ENCODE measurements at regions not wholly inside any gene's neighbourhood (a gene's known extent, or its start where the extent isn't known, plus 50 kb on each side); places are given as distances from the start of the nearest gene placed in this dataset.
"Not testable (repeated sequence)": the region's sequence is repeated elsewhere in the genome, so short reads cannot be mapped to it uniquely, and the experiment has no call there.

DNA sequence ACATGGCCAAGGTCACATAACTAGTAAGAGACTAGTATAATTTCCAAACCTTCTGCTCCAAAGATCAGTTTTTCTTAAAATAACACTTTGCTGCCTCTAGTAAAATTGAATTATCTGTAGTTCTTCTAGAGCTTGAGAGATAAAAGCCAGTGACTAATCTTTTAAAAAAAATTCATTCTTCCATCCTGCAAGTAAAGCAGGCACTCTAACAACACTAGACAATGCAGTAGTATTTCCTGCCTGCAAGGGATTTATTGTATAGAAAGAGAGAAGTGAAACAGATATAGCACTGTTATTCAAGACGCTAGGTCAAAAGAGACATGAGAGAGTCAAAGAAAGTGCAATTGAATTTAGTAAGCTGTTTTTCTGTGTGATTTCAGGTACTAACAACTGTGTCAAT lies 159.5 kb upstream of the TBC1D5 start:
- no peak for DNase-seq (ENCODE audit: low spot score)

DNA sequence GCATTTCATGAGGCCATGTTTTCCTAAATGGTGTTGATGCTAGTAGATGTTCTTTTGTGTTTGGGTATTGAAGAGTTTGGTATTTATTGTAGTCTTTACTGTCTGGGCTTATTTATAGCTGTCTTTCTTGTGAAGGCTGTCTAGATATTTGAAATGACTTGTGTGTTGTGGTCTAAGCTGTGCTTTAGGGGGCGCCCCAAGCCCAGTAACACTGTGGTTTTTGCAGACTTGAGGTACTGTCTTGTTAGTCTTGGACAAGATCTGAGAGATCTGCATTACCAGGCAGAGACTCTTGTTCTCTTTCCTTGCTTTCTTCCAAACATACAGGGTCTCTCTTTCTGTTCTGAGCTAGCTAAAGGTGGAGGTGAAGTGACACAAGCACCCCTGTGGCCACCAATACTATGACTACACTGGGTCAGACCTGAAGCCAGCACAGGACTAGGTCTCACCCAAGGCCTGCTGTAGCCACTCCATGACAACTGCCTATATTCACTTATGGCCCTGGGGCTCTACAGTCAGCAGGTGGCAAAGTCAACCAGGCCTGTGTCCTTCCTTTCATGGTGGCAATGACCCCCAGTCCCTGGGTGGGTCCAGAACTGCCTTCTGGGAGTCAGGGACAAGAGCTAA lies 152.1 kb upstream of the TBC1D5 start:
- DNase-seq (ENCODE audit: low spot score): peak; percentile 58

DNA sequence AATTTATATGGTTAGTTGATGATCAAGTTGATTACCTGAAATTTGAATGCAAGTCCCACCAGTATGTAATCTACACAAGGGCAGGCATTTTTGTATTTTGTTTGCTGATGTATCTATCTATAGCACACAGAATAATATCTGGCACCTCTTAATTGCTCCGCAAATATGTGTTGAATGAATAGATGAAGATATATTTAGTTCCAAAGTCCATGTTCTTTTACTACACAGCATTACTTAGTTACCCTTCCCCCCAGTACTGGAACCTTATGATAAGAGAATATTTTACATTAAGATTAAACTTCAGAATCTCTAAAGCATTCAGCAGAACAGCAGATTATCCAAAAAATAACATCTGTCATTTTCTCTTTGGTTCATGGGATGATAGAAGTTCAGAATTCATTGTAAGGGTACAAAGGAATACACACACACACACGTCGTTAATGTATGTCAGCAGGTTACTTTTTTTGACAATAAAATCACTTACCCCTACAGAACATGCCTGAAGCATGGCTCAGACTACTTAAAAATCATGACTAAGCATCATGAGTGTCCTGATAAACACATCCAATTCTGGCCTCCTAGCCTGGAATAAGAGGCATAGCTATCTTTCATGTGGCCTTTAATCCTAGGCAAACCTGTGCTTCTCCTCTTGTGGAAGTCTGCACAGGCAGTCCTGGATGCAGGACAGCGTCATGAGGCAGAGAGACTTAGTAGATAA lies 148.9 kb upstream of the TBC1D5 start:
- DNase-seq (ENCODE audit: low spot score): peak; percentile 19

DNA sequence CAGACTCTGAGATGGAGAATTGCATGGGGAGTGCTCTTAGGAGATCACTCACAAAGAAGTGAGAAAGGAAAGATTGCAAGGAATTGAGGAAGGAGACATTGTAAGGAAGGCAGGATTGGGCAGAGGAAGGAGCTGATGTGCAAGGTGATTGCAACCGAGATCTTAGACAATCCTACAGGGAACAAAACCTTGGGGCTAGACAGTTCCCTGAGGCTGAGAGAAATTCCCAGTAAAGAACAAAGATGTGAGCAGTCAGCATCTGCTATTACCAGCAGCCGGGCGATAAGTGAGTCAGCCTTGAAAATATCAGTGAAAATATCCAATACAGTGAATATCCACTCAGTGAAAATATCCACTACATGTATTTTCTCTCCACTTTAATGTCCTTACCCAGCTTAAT lies 143.6 kb upstream of the TBC1D5 start:
- DNase-seq (ENCODE audit: low spot score): no peak

DNA sequence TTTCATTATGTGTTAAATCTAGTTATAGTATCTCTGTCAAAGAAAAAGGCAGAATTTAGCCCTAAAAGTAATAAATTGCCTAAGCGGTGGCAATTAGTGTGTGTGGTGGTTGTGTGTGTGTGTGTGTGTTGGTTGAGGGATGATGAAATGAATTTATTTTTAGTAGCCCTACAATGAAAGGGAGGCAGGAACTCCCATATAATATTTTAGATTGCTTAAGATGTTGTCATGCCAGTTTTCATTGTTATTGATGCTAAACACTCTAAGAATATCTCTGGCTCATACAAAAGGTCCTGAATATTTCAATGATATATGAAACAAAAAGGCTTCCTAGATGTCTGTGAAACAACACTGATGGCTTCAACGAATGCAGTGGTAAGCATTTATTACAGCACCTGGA lies 140.6 kb upstream of the TBC1D5 start:
- no peak for DNase-seq (ENCODE audit: low spot score)

DNA sequence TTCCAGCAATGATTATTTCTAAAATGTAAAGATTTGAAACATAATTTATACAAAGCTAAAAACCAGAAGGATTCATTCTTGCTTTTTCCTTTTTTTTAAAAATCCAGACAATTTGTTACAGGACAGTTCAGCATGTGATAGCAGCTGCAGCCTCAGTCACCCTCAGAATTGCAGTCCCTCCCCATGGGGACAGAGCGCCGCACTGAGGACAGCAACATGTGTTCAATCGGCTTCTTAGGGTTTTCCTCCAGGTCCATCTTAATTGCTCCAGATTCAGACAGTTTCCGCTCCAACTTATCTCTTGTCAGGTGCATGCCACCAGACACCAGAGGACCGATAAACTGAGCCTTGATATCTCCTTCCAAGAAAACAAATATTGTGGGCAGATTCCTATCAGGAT lies 134.9 kb upstream of the TBC1D5 start:
- no peak for DNase-seq (ENCODE audit: low spot score)

DNA sequence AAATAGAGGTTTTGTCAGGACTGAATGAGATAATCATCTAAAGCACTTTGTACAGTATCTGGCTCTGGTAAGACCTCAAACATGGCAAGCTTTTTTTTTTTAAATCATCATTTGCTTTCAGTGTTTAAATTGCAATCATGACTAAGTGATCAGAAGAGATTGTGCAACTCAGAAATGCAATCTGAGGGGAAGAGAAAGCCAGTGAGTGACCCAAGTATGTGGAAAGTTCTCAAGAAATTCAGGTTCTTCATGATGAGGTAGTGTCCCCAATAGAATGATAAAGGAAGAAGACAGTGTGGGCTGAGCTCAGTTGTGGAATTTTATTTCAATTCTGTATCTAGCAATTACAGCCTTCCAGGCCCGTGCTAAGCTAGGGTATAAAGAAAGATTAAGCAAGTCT lies 132.2 kb upstream of the TBC1D5 start:
- no peak for DNase-seq (ENCODE audit: low spot score)

DNA sequence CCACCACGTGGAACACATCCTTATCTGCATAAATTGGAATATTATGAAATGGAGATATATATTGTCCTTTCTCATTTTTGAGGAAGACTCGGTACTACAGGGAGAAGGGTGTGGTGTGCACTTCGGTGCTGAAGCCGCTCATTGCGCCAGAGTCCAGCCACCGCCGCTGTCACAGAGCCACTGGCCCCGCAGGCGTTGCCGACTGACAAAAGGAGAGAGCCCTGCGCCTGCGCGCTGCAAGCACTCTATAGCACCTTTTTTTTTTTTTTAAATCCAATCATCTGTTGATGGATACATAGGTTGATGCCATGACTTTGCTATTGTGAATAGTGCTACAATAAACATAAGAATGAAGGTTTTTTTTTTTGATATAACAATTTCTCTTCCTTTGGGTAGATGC lies 130.0 kb upstream of the TBC1D5 start:
- no peak for DNase-seq (ENCODE audit: low spot score)

DNA sequence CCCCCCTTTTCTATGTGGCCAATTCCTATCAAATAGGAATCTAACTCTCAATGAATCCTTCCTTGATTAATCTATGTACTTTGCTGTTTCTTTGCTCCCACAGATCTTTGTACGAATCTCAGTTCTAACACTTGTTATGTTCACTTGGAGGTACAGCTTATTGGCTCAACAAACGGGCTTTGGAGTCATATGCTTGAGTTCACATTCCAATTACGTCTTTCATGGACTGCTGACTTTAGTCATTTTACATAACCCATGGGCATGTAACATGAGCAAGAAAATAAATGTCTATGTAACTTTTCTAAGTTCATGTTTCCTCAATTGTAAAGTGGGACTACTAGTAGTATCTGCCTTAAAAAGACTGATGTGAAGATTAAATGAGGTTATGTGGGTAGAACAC lies 123.2 kb upstream of the TBC1D5 start:
- no peak for DNase-seq (ENCODE audit: low spot score)

DNA sequence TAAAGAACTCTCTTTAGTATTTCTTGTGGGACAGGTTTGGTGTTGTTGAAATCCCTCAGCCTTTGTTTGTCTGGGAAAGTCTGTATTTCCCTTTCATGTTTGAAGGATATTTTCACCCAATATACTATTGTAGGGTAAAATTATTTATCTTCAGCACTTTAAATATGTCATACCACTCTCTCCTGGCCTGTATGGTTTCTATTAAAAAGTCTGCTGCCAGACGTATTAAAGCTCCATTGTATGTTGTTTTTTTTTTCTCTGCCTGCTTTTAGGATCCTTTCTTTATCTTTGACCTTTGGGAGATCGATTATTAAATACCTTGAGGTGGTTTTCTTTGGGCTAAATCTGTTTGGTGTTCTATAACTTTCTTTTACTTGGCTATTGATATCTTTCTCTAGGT lies 119.0 kb upstream of the TBC1D5 start:
- no peak for DNase-seq (ENCODE audit: low spot score)

DNA sequence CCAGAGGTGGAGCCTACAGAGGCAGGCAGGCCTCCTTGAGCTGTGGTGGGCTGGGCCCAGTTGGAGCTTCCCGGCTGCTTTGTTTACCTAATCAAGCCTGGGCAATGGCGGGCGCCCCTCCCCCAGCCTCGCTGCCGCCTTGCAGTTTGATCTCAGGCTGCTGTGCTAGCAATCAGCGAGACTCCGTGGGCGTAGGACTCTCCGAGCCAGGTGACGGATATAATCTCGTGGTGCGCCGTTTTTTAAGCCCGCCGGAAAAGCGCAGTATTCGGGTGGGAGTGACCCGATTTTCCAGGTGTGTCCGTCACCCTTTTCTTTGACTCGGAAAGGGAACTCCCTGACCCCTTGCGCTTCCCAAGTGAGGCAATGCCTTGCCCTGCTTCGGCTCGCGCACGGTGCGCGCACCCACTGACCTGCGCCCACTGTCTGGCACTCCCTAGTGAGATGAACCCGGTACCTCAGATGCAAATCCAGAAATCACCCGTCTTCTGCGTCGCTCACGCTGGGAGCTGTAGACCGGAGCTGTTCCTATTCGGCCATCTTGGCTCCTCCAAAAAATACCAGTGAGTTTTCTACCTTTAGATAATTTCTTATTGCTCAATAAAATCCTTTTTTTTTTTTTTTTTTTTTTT lies 118.5 kb upstream of the TBC1D5 start:
- not testable (repeated sequence) for DNase-seq (ENCODE audit: low spot score)

DNA sequence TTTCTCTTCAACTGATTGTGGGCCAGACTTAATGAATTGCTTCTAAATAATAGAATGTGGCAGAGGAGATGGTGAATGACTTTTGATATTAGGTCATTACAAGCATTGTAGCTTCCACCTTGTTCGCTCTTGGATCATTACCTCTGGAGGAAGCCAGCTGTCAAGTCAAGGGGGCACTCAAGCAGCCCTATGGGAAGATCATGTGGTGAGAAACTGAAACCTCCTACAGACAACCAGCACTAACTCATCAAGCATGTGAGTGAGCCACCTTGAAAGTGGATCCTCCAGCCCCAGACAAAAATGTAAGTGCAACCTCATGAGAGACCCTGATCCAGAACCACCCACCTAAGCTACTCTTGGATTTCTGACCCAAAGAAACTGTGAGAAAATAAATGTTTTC lies 109.8 kb upstream of the TBC1D5 start:
- DNase-seq (ENCODE audit: low spot score): no peak

DNA sequence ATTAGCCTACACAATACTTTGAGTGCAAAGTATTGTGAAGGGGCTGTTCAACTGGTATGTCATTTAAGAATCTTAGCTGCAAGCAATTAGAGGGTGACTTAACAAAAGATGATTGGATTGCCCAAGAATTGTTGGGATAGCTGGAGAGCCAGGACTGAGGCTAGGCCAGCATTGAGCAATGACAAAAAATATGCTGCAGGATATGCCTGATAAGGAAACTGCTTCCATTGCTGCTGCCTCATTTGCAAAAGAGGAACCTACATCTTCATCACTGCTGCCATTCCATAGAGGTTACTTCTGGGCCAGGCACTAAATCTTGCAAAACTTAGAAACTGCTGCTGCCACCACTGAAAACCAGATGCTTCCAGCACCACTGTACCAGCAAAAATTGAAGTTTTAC lies 108.0 kb upstream of the TBC1D5 start:
- DNase-seq (ENCODE audit: low spot score): no peak

DNA sequence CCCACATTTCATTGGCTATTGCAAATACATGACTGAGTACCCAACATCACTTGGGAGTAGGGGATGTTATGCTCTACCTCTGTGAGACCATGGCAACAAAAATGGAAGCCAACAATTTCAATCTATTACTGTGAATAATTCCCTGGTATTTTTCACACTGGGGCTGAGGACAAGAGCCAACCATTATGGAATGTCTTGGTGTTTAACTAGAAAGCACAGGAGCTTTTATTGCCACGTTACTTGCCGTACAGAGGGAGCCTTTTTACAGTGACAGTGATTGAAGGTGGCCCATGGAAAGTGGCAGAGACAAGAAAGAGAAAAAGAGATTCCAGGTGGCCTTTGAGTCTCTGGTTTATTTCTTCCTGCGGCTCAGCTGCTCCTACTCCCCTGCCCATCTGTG lies 105.7 kb upstream of the TBC1D5 start:
- no peak for DNase-seq (ENCODE audit: low spot score)

DNA sequence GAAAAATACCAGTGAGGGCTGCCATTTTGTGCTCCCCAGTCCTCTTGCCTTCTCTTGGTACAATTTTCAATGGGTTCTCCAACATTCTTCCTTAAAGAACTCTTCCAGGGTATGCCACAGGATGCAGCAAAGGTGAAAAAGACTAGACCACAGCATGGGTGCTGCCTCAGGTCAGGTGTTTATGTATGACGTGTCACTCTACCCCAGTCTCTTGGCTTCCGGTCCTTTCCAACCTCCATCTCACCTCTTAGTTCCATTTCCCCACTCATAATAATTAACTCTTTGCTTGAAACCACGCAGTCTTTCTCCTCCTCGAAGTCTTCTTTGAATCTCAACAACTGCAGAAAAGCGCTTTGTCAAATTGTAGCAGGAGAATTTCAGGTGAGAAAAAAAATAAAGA lies 104.7 kb upstream of the TBC1D5 start:
- no peak for DNase-seq (ENCODE audit: low spot score)

DNA sequence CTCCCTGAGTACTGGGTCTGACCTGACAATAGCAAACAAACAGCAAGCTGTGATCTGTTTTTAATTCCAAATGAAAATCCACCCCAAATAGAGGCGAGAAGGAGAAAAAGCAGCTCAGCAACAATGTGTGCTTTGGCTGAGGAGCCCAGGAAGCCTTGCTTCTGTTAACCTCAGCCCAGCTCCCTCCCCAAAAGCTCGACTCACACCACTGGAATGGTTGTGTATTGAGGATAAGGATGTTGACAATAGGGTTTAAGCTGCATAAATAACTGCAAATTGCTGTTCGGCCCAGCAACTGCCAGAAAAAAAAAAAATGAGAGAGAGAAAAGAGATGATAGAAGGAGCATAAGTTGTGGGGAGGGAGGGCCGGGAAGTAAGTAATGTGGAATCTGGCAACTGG lies 104.0 kb upstream of the TBC1D5 start:
- DNase-seq (ENCODE audit: low spot score): peak; percentile 16

DNA sequence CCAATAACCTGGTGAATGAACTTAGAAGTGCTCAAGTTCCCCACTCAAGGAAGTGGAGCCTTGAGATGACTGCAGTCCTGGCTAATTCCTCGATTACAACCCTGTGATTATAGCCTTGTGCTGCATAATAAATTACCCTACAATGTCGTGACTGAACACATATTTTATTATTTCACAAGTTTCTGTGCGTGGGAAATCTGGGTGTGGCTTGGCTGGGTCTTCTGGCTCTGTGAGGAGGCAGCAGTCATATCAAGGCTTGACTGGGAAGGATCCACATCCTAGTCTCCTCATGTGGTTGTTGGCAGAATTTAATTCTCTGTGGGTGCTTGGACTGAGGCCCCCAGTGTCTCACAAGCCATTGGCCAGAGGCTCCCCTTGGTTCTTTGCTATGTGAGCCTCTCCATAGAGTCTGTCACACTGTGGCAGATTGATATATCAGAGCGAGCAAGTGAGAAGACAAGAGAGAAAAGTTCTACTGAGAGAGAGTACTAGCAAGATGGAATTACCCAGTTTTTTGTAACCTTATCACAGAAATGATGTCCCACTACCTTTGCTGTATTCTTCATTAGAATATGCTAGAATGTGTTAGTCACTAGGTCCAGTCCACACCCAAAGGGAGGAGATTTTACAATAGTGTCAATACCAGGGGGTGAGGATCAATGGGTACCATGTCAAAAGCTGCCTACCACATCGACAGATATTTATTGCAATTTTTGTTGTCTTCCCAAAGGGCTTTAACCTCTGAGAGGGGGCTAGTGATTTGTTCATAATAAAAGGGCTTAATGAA lies 102.8 kb upstream of the TBC1D5 start:
- DNase-seq (ENCODE audit: low spot score): no peak

DNA sequence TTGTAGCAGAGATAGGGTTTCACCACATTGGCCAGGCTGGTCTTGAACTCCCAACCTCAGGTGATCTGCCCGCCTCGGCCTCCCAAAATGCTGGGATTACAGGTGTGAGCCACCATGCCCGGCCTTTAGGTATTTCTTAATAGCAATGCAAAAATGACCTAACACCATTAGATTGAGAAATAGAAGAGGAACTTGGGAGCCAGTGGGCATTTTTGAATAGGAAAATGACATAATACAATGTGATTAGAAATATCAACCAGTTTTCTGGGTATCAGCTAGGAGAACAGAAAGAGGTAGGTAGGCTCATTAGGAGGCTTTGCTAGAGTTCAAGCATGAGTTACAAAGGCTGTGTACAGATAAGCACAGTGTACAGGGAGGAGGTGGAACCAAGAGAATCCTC lies 101.8 kb upstream of the TBC1D5 start:
- DNase-seq (ENCODE audit: low spot score): no peak

DNA sequence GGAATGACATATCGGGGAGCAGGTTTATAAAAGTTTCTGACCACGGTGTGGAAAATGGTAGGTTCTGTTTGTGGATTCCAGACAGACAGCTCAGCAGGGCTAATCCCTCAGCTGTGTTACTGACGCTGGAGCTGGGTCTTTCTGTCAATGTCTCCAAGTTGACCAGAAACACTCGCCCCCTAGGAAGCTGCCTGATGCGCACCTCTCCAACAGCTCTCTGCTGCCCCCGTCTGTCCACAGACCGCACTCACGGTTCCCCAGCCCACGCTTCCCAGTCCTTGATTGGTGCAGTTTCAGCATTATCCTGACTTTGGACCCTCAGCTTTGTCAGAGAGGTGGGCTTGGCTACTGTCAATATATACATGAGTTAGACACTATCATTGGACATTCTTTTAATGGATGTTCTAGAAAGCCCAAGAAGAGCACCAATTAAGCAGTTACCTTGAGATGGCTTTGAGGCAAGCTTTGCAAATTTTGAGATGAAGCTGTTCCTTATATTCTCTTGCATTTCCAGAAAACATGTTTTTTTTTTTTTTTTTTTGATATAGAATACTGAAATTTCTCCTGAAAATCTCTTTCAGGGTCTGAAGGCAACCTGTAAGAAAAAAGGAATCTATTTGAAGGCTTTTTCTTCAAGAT lies 98.9 kb upstream of the TBC1D5 start:
- peak; percentile 49 for DNase-seq (ENCODE audit: low spot score)

DNA sequence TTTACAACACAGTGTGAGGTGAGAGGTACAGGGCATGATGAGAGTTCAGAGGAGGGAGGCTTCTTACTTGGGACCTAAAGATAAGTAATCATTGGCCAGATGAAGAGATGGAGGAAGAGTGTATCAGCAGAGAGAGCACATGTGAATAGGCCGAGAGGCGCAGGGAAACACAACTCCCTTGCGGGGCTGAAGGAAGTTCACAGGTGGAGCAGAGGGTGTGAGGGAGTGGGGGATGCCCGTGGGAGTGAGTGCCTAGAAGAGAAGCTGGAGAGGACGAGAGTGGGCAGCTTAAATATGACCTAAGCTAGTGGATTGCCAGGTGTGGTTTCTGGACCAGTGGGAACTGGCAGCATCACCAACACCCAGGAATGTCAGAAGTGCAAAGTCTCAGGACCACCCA lies 98.2 kb upstream of the TBC1D5 start:
- DNase-seq (ENCODE audit: low spot score): no peak

DNA sequence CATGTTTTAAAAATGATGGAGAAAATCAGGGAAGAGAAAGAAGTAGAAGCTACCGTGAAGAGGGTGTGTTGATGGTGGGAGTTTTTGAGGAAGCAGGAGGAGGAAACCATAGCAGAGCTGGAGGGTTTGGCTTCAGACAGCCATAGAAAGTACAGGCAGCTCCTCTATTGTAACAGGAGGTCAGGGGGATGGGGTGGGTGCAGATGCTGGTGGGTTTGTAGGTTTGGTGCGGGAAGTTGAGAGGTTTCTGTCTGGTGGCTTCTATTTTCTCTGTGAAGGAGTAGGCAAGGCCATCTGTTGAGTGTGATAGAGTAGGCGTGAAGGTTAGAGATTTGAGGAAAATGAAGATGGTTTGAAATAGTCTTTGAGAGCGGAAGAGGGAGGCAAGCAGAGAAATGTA lies 97.7 kb upstream of the TBC1D5 start:
- DNase-seq (ENCODE audit: low spot score): no peak

DNA sequence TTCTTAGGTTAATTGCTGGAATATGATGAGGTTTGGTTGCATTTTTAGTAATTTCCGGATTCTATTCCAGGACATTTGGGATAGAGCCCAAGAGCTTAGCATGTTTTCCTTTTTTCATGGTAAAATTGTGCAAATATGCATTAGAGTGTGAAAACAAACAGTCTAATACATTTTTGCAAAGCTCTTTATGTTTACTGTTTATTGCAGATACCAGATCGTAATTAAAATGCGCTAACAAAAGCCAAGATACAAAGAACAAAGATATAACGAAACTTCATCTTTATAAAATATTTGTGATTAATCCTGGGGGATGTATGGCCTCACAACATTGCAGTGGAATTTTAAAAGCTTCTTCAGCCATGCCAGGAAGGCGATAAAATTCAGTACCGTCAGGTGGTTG lies 94.5 kb upstream of the TBC1D5 start:
- no peak for DNase-seq (ENCODE audit: low spot score)
